RPMI8226 (cell line): ENCODE measurements at regions not wholly inside any gene's neighbourhood (a gene's known extent, or its start where the extent isn't known, plus 50 kb on each side); places are given as distances from the start of the nearest gene placed in this dataset.
"Not testable (repeated sequence)": the region's sequence is repeated elsewhere in the genome, so short reads cannot be mapped to it uniquely, and the experiment has no call there.

Experiments
- DNase-seq: peaks from one replicate; pipeline ENCODE4 v3.0.0-alpha.2; 2015

GRCh38 chr1:220942278-220942677 lies 63.0 kb downstream of the HLX start:
- DNase-seq: no peak

- DNase-seq: not testable (repeated sequence)
Measured at GRCh38 chr1:220942914-220943313, 63.7 kb downstream of the HLX start.

GRCh38 chr1:220943319-220943996 lies 64.2 kb downstream of the HLX start:
- no peak for DNase-seq

GRCh38 chr1:220950576-220950975 lies 71.3 kb downstream of the HLX start:
- DNase-seq: no peak

- no peak for DNase-seq
Measured at GRCh38 chr1:220952961-220953643, 73.9 kb downstream of the HLX start.

- no peak for DNase-seq
Measured at GRCh38 chr1:220954321-220955075, 75.3 kb downstream of the HLX start.

- no peak for DNase-seq
Measured at GRCh38 chr1:220955116-220955515, 75.9 kb downstream of the HLX start.

GRCh38 chr1:220956501-220957232 lies 77.4 kb downstream of the HLX start:
- no peak for DNase-seq

- DNase-seq: no peak
Measured at GRCh38 chr1:220957233-220957605, 78.0 kb downstream of the HLX start.

GRCh38 chr1:220958234-220958633 lies 79.0 kb downstream of the HLX start:
- DNase-seq: no peak

- no peak for DNase-seq
Measured at GRCh38 chr1:220962031-220962751, 82.9 kb downstream of the HLX start.

GRCh38 chr1:220966041-220966440 lies 86.8 kb downstream of the HLX start:
- no peak for DNase-seq

- no peak for DNase-seq
Measured at GRCh38 chr1:220966473-220966872, 87.2 kb downstream of the HLX start.

- no peak for DNase-seq
Measured at GRCh38 chr1:220966881-220967611, 87.8 kb downstream of the HLX start.

- DNase-seq: no peak
Measured at GRCh38 chr1:220967911-220968310, 88.7 kb downstream of the HLX start.

GRCh38 chr1:220969281-220969680 lies 90.0 kb downstream of the HLX start:
- DNase-seq: not testable (repeated sequence)

- DNase-seq: no peak
Measured at GRCh38 chr1:220970311-220970710, 91.1 kb downstream of the HLX start.

- DNase-seq: no peak
Measured at GRCh38 chr1:220971221-220971620, 92.0 kb downstream of the HLX start.

GRCh38 chr1:220974431-220974830 lies 95.2 kb downstream of the HLX start:
- no peak for DNase-seq

- DNase-seq: no peak
Measured at GRCh38 chr1:220976390-220976789, 97.1 kb downstream of the HLX start.

- DNase-seq: no peak
Measured at GRCh38 chr1:220979371-220979770, 100.1 kb downstream of the HLX start.

- DNase-seq: no peak
Measured at GRCh38 chr1:220982686-220983085, 103.4 kb downstream of the HLX start.
